CD4-positive, alpha-beta T cell (primary cell): ENCODE measurements at regions not wholly inside any gene's neighbourhood (a gene's known extent, or its start where the extent isn't known, plus 50 kb on each side); places are given as distances from the start of the nearest gene placed in this dataset.
"Not testable (repeated sequence)": the region's sequence is repeated elsewhere in the genome, so short reads cannot be mapped to it uniquely, and the experiment has no call there.

Experiments
- ATAC-seq: fragments of 200-7000 bp; cut with Tn5 transposase; one replicate; pipeline ENCODE4 v1.10.0; 2022; ENCODE audit warnings: mild to moderate bottlenecking; ENCODE audit not compliant: poor library complexity
- CTCF ChIA-PET: fragments of 350-600 bp; sonication (Branson Sonifier 250); formaldehyde crosslinking; loops from one replicate; lab custom pipeline; 2021; ENCODE audit warnings: antibody characterized with exemption, inconsistent platforms; lab: Charles Lee
- POLR2A ChIA-PET: fragments of 350-600 bp; sonication (Branson Sonifier 250); formaldehyde crosslinking; loops from one replicate; lab custom pipeline; 2021; ENCODE audit warnings: antibody characterized with exemption, inconsistent platforms; lab: Charles Lee
- DNase-seq, 14 experiments: peaks; one replicate each; pipeline ENCODE4 v3.0.0-alpha.2; 2013 to 2020; ENCODE audit warnings: mixed read lengths in 2 of 14
- H3K27ac ChIP-seq, 2 donors: one replicate each; pipeline versions ENCODE4 v1.5.1 to v1.7.0; 2013; ENCODE audit warnings: low read length in 2 of 2, low read depth in 1 of 2, mild to moderate bottlenecking in 1 of 2
- H3K27me3 ChIP-seq, 2 experiments: 1 replicate in 1 of 2; 2 replicates in 1 of 2; pipeline versions ENCODE4 v1.6.1 to v1.7.0; 2013; ENCODE audit warnings: low read length in 2 of 2, control low read depth in 1 of 2, mild to moderate bottlenecking in 1 of 2, moderate library complexity in 1 of 2; ENCODE audit not compliant: insufficient read depth in 2 of 2, control insufficient read depth in 1 of 2
- H3K36me3 ChIP-seq: one replicate; pipeline ENCODE4 v1.6.1; 2013; ENCODE audit warnings: low read length, control low read depth; ENCODE audit not compliant: insufficient read depth
- H3K4me1 ChIP-seq: one replicate; pipeline ENCODE4 v1.6.1; 2013; ENCODE audit warnings: low read length, control low read depth; ENCODE audit not compliant: insufficient read depth
- H3K4me3 ChIP-seq: one replicate; pipeline ENCODE4 v1.5.1; 2013; ENCODE audit warnings: mild to moderate bottlenecking, low read length, moderate library complexity
- H3K9me3 ChIP-seq, 2 experiments: 1 replicate in 1 of 2; 2 replicates in 1 of 2; pipeline versions ENCODE4 v1.6.1 to v1.7.0; 2013; ENCODE audit warnings: low read length in 2 of 2, mild to moderate bottlenecking in 2 of 2, control low read depth in 1 of 2, moderate library complexity in 1 of 2; ENCODE audit not compliant: control insufficient read depth in 1 of 2, insufficient read depth in 1 of 2
- H3K27ac Mint-ChIP-seq: one replicate; pipeline ENCODE4 v1.8.0; 2020; ENCODE audit warnings: mixed read lengths
- H3K27me3 Mint-ChIP-seq: one replicate; pipeline ENCODE4 v1.8.0; 2021; ENCODE audit warnings: mixed read lengths
- H3K36me3 Mint-ChIP-seq: one replicate; pipeline ENCODE4 v1.8.0; 2021; ENCODE audit warnings: low read depth, mixed read lengths
- H3K4me1 Mint-ChIP-seq: one replicate; pipeline ENCODE4 v1.8.0; 2021; ENCODE audit warnings: low read depth, mixed read lengths
- H3K4me3 Mint-ChIP-seq: one replicate; pipeline ENCODE4 v1.8.0; 2020; ENCODE audit warnings: mild to moderate bottlenecking, mixed read lengths
- H3K9me3 Mint-ChIP-seq: one replicate; pipeline ENCODE4 v1.8.0; 2020; ENCODE audit warnings: mixed read lengths
- CTCF ChIP-seq: fragments of 200-600 bp; IDR thresholded peaks from one replicate; pipeline ENCODE4 v1.8.0; 2022; ENCODE audit warnings: antibody characterized with exemption, mild to moderate bottlenecking
- intact Hi-C, 2 experiments: fragments of 100-400 bp; cut with DNase I in 1 of 2; cut with micrococcal nuclease in 1 of 2; formaldehyde crosslinking; loops; one replicate each; pipeline versions ENCODE4 v1.15.1 to v1.9.0; 2023 to 2025; cut with DNase I, micrococcal nuclease

GRCh38 chr4:137359691-137360315 is 172.5 kb downstream of the PCDH18 start:
- Mint-ChIP-seq H3K9me3 (no peaks in the 10 kb centered on the region), H3K4me3 (no peak overlapping the region), H3K36me3 (no peaks in the 10 kb centered on the region), H3K4me1 (no peaks in the 10 kb centered on the region), H3K27me3 (no peaks in the 10 kb centered on the region), H3K27ac (no peak overlapping the region)
- TF ChIP-seq CTCF: no peak
- POLR2A ChIA-PET: no interaction called here
- DNase-seq (no peak), ATAC-seq (no peak)
- H3K27ac ChIP-seq: no peak overlapping the region
- H3K36me3 ChIP-seq: no peaks in the 10 kb centered on the region
- peaks cover 0 to under 1% of the 10 kb centered on the region in 2 experiments for H3K9me3 ChIP-seq
- H3K4me3 ChIP-seq: no peak overlapping the region
- CTCF ChIA-PET: no interaction called here
- intact Hi-C loops: no loop called here
- H3K4me1 ChIP-seq: no peaks in the 10 kb centered on the region
- no peaks in the 10 kb centered on the region for H3K27me3 ChIP-seq

GRCh38 chr4:137354562-137354961 is 177.7 kb downstream of the PCDH18 start:
- H3K9me3 ChIP-seq, intact Hi-C loops, H3K27me3 Mint-ChIP-seq, H3K36me3 Mint-ChIP-seq, H3K36me3 ChIP-seq, H3K27ac Mint-ChIP-seq, H3K4me1 ChIP-seq, ATAC-seq, H3K27me3 ChIP-seq, H3K4me3 Mint-ChIP-seq, CTCF ChIA-PET, H3K4me3 ChIP-seq, DNase-seq, H3K4me1 Mint-ChIP-seq, POLR2A ChIA-PET, H3K27ac ChIP-seq: not testable (repeated sequence)
- H3K9me3 Mint-ChIP-seq: peaks cover 13% of the 10 kb centered on the region

GRCh38 chr4:137347371-137347770 is 184.9 kb downstream of the PCDH18 start:
- Mint-ChIP-seq H3K36me3 (no peaks in the 10 kb centered on the region), H3K27me3 (no peaks in the 10 kb centered on the region), H3K4me1 (no peaks in the 10 kb centered on the region), H3K9me3 (peaks cover 4% of the 10 kb centered on the region), H3K27ac (no peak overlapping the region), H3K4me3 (no peak overlapping the region)
- Histone ChIP-seq H3K4me1 (no peaks in the 10 kb centered on the region), H3K27ac (no peak overlapping the region), H3K36me3 (no peaks in the 10 kb centered on the region), H3K9me3 (peaks cover 0 to 14% of the 10 kb centered on the region in 2 experiments), H3K27me3 (no peaks in the 10 kb centered on the region), H3K4me3 (no peak overlapping the region)
- CTCF ChIA-PET: no interaction called here
- intact Hi-C loops: no loop called here
- DNase-seq (no peak), ATAC-seq (no peak)
- POLR2A ChIA-PET: no interaction called here
- TF ChIP-seq CTCF: no peak

- H3K36me3 ChIP-seq: no peaks in the 10 kb centered on the region
- Mint-ChIP-seq H3K9me3 (no peaks in the 10 kb centered on the region), H3K4me1 (no peaks in the 10 kb centered on the region), H3K4me3 (no peak overlapping the region), H3K27ac (no peak overlapping the region), H3K27me3 (no peaks in the 10 kb centered on the region), H3K36me3 (no peaks in the 10 kb centered on the region)
- H3K4me3 ChIP-seq: no peak overlapping the region
- no peak for TF ChIP-seq CTCF
- no peaks in the 10 kb centered on the region for H3K4me1 ChIP-seq
- peaks cover 0 to 7% of the 10 kb centered on the region in 2 experiments for H3K9me3 ChIP-seq
- ATAC-seq (no peak), DNase-seq (no peak)
- H3K27ac ChIP-seq: no peak overlapping the region
- ChIA-PET POLR2A (no interaction called here), CTCF (no interaction called here)
- no peaks in the 10 kb centered on the region for H3K27me3 ChIP-seq
- intact Hi-C loops: no loop called here
These were observed 186.7 kb downstream of the PCDH18 start for GRCh38 chr4:137345597-137345996.
